HG03064 (cell line): ENCODE measurements at regions not wholly inside any gene's neighbourhood (a gene's known extent, or its start where the extent isn't known, plus 50 kb on each side); places are given as distances from the start of the nearest gene placed in this dataset.
"Not testable (repeated sequence)": the region's sequence is repeated elsewhere in the genome, so short reads cannot be mapped to it uniquely, and the experiment has no call there.

Experiments
- ATAC-seq: cut with Tn5 transposase; IDR thresholded peaks from one replicate; pipeline ENCODE4 v1.9.1; 2021; ENCODE audit warnings: low read depth; ENCODE audit not compliant: unreplicated experiment

GRCh38 chrX:138254001-138254400 lies 457.5 kb downstream of the FGF13 start:
- ATAC-seq = no peak

- ATAC-seq = no peak
These were observed 456.1 kb downstream of the FGF13 start for GRCh38 chrX:138255373-138255772.

- not testable (repeated sequence) for ATAC-seq
These were observed 447.4 kb downstream of the FGF13 start for GRCh38 chrX:138264095-138264494.

DNA sequence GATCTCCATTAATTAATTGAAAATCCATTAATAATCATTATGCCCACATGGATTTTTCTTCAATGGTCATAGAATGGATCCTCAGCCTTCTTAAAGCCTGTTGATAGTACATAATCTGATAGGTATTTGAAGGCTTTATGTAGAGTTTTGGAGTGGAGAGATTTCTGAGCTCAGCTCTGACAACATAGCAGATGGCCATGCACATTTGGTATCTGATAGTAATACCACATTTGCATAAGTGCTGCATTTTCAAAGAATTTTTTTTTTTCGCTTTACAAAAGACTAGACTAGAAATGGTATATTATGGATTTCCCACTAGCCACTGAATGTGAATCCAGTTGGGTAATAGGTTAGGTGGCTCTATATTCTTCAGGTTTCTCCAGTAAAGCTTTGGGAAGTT lies 440.6 kb downstream of the FGF13 start:
- ATAC-seq = no peak

DNA sequence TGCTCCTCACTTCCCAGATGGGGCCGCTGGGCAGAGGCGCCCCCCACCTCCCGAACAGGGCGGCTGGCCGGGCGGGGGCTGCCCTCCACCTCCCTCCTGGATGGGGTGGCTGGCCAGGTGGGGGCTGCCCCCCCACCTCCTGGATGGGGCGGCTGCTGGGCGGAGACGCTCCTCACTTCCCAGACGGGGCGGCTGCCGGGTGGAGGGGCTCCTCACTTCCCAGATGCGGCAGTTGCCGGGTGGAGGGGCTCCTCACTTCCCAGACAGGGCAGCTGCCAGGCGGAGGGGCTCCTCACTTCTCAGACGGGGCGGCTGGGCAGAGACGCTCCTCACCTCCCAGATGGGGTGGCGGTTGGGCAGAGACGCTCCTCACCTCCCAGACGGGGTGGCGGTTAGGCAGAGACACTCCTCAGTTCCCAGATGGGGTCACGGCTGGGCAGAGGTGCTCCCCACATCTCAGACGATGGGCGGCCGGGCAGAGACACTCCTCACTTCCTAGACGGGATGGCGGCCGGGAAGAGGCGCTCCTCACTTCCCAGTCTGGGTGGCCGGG lies 428.8 kb downstream of the FGF13 start:
- not testable (repeated sequence) for ATAC-seq

- ATAC-seq = no peak
These were observed 424.2 kb downstream of the FGF13 start for GRCh38 chrX:138287205-138287877.

DNA sequence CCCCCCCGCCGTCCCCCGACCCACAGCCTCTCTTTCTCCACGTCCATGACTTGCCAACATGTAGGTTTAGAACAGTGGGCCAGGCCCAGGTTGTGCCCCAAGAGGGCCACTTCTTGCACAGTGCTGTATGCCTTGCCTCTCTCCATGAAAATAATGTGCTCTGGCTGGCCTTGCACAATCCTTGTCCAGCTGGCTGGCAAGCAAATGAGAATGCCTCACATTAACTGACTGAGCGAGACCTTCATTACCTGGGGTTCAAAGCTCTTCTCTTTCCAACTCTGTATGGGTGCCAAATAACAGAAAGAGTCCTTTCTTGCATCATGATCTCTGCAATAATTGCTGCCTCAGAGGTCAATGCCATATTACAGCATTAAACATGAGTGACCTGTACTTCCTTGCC lies 416.6 kb downstream of the FGF13 start:
- no peak for ATAC-seq

- no peak for ATAC-seq
These were observed 413.2 kb downstream of the FGF13 start for GRCh38 chrX:138298268-138298667.

GRCh38 chrX:138345801-138346200 lies 365.7 kb downstream of the FGF13 start:
- no peak for ATAC-seq

DNA sequence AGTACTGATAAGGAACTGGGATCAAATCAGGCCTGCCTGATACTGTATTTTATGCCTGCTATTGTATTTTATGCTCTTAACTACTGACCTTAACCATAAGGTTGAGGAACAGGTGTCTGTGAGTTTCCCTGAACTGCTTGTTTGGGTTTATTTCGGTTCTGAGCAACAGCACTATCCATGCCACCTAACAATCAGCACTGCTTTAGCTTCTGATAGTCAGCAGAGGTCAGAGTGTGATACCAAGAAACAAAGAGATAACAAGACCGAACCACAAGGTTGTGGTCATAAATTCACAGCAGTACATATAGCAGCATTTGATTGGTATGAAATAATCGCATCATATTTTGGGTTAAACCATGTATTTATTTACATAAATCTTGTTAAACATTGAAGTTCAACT lies 362.2 kb downstream of the FGF13 start:
- no peak for ATAC-seq

DNA sequence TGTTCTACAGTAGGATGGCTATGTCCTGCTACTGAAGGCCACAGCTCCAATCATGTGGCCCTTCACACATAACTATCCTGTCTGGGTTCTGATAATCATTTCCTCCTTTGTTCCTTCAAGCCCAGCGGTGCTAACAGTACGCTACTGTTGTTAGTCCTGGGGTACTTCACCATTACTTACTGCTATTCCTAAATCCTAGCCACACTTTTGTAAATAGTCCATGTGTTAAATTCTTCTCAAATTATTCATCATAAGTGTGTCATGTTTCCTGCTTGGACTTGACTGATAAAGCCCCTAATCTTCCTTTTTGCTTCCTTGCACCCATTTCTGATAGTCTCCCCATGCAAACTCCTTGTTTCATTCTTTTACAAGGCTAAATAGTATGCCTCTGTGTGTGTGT lies 332.6 kb downstream of the FGF13 start:
- no peak for ATAC-seq

GRCh38 chrX:138408101-138408500 lies 303.4 kb downstream of the FGF13 start:
- no peak for ATAC-seq

DNA sequence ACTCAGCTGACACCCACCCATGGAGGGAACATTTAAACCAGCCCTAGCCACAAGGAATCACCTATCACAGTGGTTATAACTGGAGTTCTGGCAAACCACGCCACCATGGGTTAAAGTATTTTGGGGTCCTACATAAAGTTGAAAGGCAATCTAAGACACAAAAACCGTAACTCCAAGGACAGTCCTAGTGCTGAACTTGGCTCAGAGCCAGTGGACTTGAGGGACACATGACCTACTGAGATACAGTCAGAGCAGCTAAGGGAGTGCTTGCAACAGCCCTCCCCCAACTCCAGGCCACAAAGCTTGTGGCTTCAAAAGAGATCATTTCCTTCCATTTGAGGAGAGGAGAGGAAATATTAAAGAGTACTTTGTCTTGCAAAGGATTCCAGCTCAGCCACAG lies 300.5 kb downstream of the FGF13 start:
- ATAC-seq = no peak
